ENCODE measurements at regions not wholly inside any gene's neighbourhood (a gene's known extent, or its start where the extent isn't known, plus 50 kb on each side); places are given as distances from the start of the nearest gene placed in this dataset.

DNA sequence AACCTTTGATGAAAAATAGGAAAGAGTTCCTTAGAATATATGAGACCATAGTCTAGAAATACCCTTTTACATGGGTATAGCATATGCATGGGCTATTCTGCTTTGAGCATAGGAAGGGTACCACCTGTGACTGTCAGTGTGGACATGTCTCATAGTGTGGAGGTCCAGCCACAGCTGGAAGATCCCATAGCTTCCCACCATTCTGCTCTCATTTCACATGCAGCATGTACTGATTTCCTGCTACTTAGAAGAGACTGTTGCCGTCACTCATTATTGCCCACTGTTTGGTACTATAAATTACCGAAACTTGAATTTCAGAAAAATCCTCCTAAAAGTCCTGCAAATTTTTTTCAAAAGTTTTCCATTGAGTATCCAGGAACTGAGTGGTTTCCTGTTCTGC lies 477.8 kb upstream of the DAB2 start:
- H3K27me3 ChIP-seq, result no peaks in the 10 kb centered on the region
- H3K36me3 ChIP-seq, result no peaks in the 10 kb centered on the region
- H3K27ac ChIP-seq, result no peak overlapping the region
- no peak for DNase-seq (ENCODE audit: low spot score in 2 of 2)
- 93% methylated on average over 2 of the region's 2 CpGs for WGBS
- no peak overlapping the region for H3K4me3 ChIP-seq
- H3K9me3 ChIP-seq, result no peaks in the 10 kb centered on the region
- TF ChIP-seq POLR2AphosphoS5 (IDR thresholded peaks at IDR 0.05), result no peak
- no peak for TF ChIP-seq POLR2A (IDR thresholded peaks at IDR 0.05)
- TF ChIP-seq, protein P1, sequence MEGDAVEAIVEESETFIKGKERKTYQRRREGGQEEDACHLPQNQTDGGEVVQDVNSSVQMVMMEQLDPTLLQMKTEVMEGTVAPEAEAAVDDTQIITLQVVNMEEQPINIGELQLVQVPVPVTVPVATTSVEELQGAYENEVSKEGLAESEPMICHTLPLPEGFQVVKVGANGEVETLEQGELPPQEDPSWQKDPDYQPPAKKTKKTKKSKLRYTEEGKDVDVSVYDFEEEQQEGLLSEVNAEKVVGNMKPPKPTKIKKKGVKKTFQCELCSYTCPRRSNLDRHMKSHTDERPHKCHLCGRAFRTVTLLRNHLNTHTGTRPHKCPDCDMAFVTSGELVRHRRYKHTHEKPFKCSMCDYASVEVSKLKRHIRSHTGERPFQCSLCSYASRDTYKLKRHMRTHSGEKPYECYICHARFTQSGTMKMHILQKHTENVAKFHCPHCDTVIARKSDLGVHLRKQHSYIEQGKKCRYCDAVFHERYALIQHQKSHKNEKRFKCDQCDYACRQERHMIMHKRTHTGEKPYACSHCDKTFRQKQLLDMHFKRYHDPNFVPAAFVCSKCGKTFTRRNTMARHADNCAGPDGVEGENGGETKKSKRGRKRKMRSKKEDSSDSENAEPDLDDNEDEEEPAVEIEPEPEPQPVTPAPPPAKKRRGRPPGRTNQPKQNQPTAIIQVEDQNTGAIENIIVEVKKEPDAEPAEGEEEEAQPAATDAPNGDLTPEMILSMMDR (IDR thresholded peaks at IDR 0.05), result no peak
- TF ChIP-seq EP300 (IDR thresholded peaks at IDR 0.05), result no peak
- H3K4me1 ChIP-seq, result no peaks in the 10 kb centered on the region

DNA sequence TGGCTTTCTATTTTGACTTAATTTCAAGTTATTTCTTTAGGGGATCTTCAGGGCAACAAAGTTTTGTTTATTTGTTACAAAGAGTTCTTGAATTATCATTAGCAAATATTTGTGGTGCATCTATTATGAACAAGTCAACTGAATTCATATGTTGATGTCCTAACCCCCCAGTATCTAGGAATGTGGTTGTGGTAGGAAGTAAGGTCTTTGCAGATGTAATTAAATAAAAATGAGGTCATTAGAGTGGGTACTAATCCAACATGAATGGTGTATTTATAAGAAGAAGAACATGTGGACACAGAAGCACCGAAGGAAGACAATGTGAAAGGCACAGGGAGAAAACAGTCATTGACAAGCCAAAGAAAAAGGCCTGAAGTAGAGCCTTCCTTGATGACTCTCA lies 474.0 kb upstream of the DAB2 start:
- Histone ChIP-seq H3K9me3 (no peaks in the 10 kb centered on the region), H3K27ac (no peak overlapping the region), H3K36me3 (no peaks in the 10 kb centered on the region), H3K27me3 (no peaks in the 10 kb centered on the region), H3K4me3 (no peak overlapping the region), H3K4me1 (no peaks in the 10 kb centered on the region)
- no peak for DNase-seq (ENCODE audit: low spot score in 2 of 2)
- 81% methylated on average over 1 of the region's 1 CpG for WGBS
- TF ChIP-seq POLR2AphosphoS5 (IDR thresholded peaks at IDR 0.05), result no peak
- TF ChIP-seq, protein P1 (IDR thresholded peaks at IDR 0.05), result no peak
- TF ChIP-seq POLR2A (IDR thresholded peaks at IDR 0.05), result no peak
- no peak for TF ChIP-seq EP300 (IDR thresholded peaks at IDR 0.05)

DNA sequence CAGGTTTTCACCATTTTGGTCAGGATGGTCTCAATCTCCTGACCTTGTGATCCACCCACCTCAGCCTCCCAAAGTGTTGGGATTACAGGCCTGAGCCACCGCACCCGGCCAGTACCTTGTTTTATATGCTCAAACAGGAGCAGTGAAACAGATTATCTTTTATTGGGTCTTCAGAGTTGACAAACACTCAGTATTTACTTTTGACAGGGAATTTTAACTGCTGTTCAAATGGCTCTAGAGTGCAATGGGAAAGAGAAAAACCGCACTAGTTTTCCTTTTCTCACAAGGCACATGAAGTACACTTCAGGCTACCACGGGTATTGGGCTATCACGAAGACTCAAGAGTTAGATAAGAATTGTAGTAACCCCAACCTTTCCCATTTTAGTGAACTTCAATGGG lies 471.9 kb upstream of the DAB2 start:
- Histone ChIP-seq H3K4me3 (no peak overlapping the region), H3K27ac (no peak overlapping the region), H3K4me1 (peaks cover 5% of the 10 kb centered on the region), H3K9me3 (no peaks in the 10 kb centered on the region), H3K27me3 (no peaks in the 10 kb centered on the region), H3K36me3 (no peaks in the 10 kb centered on the region)
- no peak for DNase-seq (ENCODE audit: low spot score in 2 of 2)
- WGBS, result 69% methylated on average over 5 of the region's 5 CpGs
- TF ChIP-seq EP300 (IDR thresholded peaks at IDR 0.05), result no peak
- TF ChIP-seq, protein P1 (IDR thresholded peaks at IDR 0.05), result no peak
- no peak for TF ChIP-seq POLR2A (IDR thresholded peaks at IDR 0.05)
- no peak for TF ChIP-seq POLR2AphosphoS5 (IDR thresholded peaks at IDR 0.05)

DNA sequence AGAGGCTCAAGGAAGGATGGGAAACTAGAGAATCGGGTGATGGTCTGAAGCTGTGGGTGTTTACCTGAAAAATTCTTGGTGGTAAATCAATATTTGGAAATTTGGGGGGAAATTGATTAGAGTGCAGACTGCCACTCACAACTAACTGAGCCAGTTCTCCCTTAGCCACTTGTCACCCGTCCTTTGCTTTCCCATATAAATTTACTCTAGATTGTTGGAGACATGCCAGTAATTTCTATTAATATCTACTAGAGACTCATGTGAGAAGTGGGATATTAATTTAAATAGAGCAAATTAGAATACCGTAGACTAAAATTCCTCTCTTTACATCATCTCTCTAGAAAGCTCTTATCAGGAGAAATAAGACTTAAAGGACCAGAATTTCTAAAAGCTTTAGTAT lies 471.3 kb upstream of the DAB2 start:
- H3K36me3 ChIP-seq, result no peaks in the 10 kb centered on the region
- no peaks in the 10 kb centered on the region for H3K9me3 ChIP-seq
- no peak overlapping the region for H3K27ac ChIP-seq
- no peak for DNase-seq (ENCODE audit: low spot score in 2 of 2)
- H3K27me3 ChIP-seq, result no peaks in the 10 kb centered on the region
- 84% methylated on average over 3 of the region's 3 CpGs for WGBS
- no peak overlapping the region for H3K4me3 ChIP-seq
- TF ChIP-seq, protein P1 (IDR thresholded peaks at IDR 0.05), result no peak
- TF ChIP-seq POLR2A (IDR thresholded peaks at IDR 0.05) (no peak), POLR2AphosphoS5 (IDR thresholded peaks at IDR 0.05) (no peak), EP300 (IDR thresholded peaks at IDR 0.05) (no peak)
- peaks cover 5% of the 10 kb centered on the region for H3K4me1 ChIP-seq

DNA sequence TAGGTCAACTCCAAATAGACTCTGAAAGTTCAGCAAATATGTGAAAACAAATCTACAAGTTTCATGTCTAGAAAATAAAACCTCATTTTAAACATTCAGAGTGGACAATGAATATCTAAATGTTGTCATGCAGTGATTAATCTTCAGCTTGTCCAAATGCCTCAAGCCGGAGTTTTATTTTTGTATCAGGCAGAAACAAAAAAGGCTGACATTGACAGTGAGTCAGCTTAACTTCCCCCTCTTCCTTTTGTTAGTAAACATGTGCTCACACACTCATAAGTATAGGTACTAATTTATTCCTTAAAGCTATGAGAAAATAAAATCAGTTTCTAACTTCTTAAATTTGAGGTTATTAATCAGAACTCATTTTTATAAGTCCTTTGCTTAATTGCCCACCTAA lies 467.9 kb upstream of the DAB2 start:
- Histone ChIP-seq H3K27me3 (no peaks in the 10 kb centered on the region), H3K27ac (no peak overlapping the region), H3K9me3 (no peaks in the 10 kb centered on the region), H3K4me1 (peaks cover 5% of the 10 kb centered on the region), H3K36me3 (no peaks in the 10 kb centered on the region), H3K4me3 (no peak overlapping the region)
- TF ChIP-seq EP300 (IDR thresholded peaks at IDR 0.05) (no peak), POLR2AphosphoS5 (IDR thresholded peaks at IDR 0.05) (no peak), POLR2A (IDR thresholded peaks at IDR 0.05) (no peak)
- TF ChIP-seq, protein P1 (IDR thresholded peaks at IDR 0.05), result no peak
- no peak for DNase-seq (ENCODE audit: low spot score in 2 of 2)
- 21% methylated on average over 1 of the region's 1 CpG for WGBS
